HG03175 (cell line): ENCODE measurements at regions not wholly inside any gene's neighbourhood (a gene's known extent, or its start where the extent isn't known, plus 50 kb on each side); places are given as distances from the start of the nearest gene placed in this dataset.
"Not testable (repeated sequence)": the region's sequence is repeated elsewhere in the genome, so short reads cannot be mapped to it uniquely, and the experiment has no call there.

Experiments
- ATAC-seq: cut with Tn5 transposase; IDR thresholded peaks from one replicate; pipeline ENCODE4 v1.9.1; 2021; ENCODE audit warnings: mild to moderate bottlenecking, moderate library complexity; ENCODE audit not compliant: unreplicated experiment

DNA sequence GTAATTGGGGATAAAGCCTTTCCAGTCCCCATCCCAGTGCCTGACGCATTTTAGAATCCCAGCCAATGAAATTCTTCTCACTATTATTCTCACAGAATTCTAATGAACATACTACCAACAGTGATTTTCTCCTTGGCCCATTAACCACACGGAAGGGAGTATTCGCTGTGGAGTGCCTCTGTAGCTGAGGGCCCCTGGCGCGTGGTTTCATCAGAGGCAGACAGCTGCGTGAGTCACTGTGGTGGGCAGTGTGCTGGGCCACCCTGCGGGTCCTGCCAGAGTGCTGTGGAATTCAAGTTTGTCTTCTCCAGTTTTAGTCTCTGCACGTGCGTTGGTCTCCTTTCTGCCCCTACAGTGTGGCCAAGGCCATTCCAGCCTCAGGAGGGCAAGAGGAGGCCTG lies 335.4 kb upstream of the FAT1 start:
- no peak for ATAC-seq

DNA sequence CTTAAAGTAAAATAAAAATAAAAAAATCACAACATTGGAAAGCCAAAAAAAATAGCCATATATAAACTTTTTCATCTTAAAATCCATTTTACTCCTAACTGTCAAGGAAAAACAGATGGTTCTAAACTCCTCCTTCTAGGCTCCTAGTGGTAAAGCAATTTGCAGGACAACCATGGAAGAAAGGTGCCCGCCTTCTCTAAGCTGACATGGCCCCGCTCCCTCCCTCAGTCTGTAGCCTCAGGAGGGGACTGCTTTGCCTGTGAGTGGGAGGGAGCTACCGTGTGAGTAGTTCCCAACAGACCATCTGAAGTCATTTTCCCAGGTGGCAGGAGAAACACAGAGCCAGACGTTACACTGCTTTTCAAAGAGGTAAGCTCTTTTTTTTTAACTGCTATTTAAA lies 336.2 kb upstream of the FAT1 start:
- no peak for ATAC-seq

DNA sequence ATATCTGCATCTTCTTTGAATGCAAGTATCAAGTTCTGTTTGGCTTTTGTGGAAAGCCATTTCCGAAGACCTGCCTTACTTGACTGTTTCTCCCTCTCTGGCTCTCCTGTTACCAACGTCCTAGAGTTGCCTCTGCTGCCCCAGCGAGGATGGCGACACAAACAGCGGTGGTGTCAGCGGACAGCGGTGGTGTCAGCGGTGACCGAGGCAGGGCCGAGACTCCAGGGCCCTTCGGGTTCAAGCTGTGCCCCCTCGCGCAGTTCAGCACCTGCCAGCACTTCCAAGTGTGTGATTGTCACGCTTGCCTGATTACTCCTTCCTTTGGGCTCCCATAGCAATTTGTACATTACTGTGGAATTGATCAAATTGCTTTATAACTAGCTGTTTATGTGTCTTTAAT lies 336.9 kb upstream of the FAT1 start:
- ATAC-seq, result no peak

DNA sequence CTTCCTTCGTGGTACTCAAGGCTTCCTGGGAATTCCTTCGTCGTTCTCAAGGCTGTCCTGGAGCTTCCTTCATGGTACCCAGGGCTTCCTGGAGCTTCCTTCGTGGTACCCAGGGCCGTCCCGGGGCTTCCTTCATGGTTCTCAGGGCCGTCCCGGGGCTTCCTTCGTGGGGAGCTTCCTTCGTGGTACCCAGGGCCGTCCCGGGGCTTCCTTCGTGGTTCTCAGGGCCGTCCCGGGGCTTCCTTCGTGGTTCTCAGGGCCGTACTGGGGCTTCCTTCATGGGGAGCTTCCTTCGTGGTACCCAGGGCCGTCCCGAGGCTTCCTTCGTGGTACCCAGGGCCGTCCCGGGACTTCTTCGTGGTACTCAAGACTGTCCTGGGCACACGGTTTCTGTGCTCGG lies 339.6 kb upstream of the FAT1 start:
- ATAC-seq, result no peak

DNA sequence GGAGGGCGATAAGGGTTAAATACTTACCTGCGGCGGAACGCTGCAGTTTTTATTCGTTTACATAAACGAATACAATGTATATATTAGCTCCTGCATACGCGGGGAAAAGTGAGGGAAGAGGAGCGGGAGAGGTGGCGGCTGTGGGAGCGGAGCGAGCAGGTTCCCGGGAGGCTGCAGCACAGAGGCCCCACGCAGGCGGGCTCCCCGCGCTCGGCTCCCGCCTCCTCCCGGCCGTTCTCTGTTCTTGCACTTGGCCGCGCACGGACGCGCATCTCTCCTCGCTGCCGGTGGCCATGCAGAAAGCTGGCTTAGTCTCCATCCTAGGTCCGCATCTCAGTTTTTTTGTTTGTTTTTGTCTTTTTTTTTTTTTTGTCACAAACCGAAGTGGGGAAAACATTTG lies 340.4 kb upstream of the FAT1 start:
- no peak for ATAC-seq

DNA sequence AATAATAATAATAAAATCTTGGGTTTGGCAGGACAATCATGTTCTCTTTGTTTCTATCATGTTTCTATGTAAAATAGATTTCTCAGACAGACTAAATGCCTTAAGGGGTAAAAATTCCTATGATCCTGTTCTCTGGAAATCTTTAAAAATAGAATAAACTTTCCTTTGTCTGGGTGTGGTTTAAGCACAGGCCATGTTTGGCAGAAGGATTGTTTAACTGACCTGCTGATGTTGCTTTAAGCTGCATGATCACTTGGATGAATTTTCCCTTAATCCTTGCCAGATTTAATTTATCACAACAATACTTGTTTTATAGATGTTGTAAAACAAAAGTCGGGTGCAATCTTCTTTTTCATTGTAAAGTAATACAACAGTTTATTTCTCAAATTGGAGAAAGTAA lies 341.7 kb upstream of the FAT1 start:
- no peak for ATAC-seq

DNA sequence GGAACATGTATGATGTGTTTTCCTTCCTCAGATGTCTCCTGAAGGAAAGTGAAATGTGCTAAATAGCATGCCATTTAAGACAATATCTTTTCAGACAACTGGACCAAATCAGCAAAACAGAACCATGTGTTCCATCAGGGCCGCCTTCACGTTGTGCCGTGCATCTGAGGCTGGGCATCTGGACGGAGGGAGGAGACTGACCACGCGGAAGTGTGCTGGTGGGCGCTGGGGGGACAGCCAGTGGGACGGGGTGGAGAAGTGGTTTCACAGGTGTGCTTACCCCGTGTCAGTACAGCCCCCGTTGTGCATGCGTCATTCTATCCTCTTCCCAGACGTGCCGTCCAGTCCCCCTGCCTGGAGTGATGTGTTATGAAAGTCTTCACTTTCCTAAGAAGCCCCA lies 342.1 kb upstream of the FAT1 start:
- no peak for ATAC-seq

DNA sequence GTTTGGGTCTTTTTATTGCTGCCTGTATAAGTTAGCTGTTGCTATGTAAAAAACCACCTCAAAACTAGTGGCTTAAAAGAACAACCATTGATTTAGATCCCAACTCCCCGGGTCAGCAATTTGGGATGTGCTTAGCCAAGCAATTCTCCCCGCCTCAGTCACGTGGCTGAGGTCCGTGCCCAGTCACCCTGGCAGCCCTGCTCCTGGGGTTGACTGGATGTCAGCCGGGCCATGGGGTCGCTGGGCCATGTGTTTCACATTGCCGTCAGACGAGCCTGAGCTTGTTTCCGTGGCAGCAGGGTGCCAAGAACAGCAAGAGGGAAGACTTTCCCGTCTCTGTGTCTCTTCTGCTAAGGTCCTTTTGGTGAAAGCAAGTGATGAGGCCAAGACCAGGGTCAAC lies 345.7 kb upstream of the FAT1 start:
- no peak for ATAC-seq

DNA sequence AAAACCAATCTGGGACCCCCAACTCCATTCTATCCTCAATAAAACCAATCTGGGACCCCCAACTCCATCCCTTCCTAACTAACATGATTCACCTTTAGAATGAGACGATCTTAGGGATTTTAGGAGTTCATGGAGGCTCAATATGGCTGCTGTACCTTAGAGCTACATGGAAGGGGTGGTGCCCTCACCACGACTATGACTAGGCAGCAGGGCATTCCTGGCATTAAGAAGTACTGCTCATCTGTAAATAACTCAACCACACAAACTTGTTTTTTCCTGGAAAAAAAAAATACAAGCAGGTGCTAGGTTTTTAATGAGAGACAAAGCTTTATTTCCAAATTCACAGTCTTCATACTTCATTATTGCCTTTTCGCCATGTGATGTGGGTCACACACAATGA lies 346.5 kb upstream of the FAT1 start:
- no peak for ATAC-seq

DNA sequence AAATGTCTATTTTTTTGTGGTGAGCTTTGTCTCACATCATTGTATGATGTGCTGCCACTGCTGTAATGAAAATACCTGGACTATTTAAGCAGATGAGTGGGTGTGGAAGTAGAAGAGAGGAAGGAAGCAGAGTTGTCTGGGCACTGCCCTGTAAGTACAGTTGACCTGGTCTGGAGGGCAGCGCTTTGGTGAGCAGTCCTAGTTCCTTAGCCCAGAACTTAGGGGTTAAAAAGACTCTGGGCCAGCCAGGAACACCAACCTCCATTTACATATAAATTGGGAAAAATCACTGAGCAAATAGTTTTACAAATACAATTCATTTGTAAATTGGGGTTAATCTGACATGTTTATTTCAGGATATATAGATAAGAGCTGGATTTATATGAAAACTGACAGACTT lies 347.1 kb upstream of the FAT1 start:
- no peak for ATAC-seq

DNA sequence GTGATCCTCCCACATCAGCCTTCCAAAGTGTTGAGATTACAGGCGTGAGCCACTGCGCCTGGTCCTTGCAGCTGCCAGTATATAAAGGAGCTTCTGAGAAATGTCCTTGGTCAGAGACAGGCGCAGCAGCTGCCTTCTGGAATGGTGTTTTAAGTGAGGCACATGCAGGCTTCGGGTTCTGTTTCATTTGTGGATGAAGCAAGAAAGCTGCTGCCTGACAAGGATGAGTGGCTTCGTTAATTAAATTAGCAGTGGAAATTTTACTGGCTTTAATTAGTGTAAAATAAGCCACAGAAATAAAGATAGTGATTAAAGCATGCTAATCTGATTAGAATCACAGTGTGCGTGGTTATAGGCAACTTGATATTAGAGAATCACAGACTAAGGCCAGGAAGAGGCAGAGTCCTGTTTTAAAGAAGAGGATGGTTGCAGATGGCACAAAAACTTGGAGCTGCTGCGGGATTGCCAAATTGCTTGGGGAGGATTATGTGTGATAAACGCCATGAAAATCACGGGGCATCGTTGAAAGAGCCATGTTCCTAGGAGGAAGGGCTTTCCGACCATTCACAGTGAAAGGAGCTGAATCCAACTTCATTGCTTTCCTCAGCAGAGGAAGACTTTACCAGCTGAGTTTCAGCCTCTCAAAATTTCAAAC lies 348.4 kb upstream of the FAT1 start:
- no peak for ATAC-seq

DNA sequence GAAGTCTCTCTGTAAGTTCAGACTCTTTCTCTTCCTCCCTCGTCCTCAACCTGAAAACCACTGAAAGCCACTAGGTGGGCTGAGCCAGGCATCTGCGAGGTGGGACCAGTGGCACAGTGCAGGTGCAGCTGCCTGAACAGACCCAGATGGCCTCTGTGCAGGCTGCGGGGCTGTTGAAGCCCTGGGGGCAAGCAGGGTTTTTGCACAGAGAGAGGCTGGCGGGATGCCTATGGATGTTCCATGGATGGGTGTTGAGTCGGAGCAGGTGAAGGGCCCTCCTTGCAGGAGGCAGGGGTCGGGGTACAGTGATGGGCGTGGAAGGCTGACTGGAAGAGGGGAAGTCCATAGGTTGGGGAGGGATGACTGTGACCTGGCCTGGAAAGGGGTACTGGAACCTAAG lies 350.2 kb upstream of the FAT1 start:
- no peak for ATAC-seq

DNA sequence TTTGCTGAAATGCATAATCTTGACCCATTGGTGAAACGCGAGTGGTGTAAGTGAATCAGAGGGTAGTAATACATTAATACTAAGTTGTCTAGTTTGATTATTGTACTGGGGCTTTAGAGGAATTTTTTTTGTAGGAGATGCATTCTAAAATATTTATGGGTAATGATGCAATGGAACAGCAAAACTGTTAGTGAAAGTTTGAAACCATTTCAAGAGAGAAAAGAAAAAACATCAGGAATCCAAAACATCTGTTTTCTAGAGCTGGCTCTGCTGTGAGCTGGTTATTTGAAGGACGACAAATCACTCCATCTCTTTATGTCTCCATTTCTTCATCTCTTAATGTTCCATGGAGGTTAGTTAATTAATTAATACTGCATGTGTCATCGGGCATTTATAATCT lies 351.9 kb upstream of the FAT1 start:
- ATAC-seq, result no peak

DNA sequence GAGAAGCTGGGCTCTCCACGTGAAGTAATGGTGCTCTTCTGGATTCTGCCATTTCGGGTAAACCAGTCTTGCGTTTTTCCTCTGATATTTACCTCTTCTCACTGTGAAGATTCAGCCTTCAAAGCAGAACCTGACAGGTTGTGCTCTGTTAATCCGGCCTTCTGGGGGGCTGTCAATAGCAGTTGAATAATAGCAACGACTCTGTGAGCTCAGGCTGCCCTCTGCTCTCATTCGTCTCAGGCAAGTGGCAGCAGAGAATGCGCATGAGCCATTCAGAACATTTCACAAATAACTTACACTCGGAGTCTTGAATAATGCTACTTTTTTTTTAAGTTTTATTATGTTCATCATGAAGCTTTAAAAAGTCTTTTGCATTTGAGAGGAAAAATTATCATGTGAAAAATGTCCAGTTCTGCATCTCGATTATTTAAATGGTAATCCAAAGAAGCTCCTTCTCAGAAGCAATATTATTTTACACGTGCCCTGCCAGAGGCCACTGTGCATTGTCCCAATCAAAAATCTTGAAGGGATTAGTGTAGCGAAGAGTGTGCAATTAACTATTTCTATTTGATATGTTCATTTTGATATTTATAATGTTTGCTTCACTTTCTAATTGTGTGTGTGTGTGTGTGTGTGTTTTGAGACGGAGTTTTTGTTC lies 354.2 kb upstream of the FAT1 start:
- ATAC-seq, result no peak

DNA sequence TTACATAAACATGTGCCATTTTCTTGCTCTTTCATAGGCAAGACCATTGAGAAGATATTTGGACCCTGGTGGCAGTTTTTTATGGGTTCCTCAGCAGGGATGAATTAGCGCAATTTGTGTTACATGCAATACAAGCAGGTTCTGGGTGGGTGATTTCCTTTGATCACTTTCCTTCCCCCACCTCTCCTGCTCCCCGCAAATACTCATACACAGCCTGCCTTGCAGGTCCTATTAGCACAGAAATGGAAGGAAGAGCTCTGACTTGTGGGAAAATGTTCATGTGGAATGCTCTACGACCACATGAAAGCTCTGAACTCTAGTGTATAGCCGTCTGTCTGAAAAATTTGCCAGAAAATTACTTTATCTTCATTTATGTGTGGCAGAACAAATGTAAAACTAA lies 361.0 kb upstream of the FAT1 start:
- ATAC-seq, result no peak

DNA sequence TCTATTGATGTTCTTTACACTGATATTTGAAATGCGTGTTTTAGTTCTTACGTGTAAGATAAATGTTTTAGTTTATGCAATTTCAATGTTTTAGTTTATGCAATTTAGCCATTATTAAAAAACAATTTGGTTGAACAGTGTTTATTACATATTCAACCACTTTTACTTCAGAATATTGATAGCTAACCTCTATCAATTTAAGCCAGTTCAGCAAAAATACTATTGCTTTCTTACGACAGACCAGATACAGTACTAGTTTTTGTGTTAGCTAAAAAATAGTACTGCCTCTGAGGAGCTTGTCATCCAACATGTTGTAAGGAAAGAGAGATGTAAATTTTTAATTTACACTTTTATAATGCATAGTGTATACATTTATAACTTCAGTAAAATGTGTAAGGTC lies 361.7 kb upstream of the FAT1 start:
- ATAC-seq, result no peak

DNA sequence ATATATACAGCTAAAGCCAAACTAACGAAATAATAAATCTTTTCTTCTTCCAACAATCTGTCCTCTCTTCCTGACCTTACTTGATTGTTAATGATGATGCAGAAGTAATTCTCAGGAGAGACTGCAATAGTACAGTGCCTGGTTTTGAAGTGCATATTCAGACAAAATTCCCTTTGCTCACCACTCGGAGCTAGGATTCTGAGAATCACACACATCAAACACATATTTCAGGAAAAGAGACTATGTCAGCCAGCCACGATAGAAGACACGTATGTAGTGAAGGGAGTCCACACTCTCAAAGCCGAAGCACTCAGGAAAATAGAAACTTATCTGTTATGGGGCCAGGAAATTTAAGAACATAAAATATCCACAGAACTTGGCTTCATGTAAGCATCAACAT lies 362.5 kb upstream of the FAT1 start:
- ATAC-seq, result no peak

DNA sequence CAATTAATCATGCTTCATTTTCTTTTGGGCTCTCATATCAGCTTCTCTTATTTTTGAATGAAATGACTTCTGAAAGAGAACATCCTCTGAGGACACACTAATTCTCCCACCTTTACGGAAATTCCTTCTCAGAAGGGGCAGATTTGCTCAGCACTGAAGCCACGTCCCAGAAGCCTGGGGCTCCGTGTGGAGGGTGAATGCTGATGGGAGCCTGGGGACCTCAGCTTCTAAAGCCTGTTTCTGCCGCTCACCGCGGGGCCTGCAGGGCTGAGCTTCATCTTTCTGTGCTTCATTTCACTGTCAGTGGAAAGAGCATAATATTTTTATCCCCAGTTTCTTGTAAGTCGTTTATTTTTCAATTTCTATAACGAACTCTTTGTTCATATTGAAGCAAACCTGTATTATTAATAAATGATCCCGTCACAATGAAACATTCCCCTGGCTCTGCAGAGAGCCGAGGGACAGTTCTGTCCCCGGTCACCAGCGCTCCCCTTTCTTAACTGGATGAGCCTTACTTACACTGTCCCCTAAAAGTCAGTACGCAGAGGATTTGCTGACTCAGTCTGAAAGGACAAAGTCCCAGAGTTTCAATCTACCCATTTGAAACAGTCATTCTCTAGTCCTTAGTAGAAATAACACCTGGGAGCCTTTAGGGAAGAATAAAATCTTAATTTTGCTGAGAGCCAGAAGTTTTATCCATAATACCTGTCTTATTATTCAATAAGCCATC lies 364.6 kb upstream of the FAT1 start:
- no peak for ATAC-seq

DNA sequence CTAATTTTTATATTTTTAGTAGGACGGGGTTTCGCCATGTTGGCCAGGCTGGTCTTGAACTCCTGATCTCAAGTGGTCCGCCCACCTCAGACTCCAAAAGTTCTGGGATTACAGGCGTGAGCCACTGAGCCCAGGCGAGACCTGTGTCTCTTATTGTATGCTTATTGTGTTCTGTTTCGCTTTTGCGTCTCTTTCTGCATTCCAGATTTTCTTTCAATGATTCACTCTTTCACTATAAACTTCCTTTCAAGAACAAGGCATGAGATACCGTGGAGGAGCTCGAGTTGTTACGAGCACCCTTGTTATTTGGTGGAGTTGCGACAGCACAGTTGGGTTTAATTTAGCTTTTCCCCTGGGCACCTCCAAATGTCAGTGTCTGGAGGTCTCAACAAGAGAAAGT lies 366.7 kb upstream of the FAT1 start:
- ATAC-seq, result no peak

DNA sequence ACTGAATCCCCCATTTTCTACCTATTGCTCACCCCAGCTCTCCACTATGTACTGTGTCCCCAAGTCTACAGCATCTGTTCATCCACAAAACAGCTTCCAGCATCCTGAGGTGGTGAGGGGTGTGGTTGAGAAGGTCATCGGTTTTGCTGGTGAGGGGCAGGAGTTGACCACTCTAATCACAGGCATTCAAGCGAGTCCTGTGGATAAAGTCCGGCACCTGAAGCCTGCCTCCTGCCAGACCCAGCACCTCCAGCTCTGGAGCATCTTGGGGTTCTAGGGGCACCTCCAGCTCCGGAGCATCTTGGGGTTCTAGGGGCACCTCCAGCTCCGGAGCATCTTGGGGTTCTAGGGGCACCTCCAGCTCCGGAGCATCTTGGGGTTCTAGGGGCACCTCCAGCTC lies 367.2 kb upstream of the FAT1 start:
- ATAC-seq, result not testable (repeated sequence)

DNA sequence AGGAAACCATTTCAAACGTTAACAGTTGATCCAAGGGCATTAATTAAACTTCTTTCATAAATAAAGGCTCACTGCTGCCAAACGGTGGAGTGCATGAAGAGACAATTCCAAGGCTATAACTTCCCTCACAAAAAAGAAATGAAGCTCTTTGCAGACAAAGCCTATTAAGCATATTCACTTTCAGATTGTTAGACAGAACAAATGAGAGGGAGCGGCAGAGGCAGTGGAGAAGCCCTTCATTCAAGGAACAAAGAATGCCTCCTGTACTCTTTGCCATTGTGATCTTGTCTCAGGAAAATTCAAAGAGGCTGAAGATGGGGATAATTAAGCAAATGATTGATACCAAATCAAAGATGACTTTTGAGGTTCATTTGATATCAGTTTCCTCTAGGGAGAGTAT lies 370.5 kb upstream of the FAT1 start:
- ATAC-seq, result no peak

DNA sequence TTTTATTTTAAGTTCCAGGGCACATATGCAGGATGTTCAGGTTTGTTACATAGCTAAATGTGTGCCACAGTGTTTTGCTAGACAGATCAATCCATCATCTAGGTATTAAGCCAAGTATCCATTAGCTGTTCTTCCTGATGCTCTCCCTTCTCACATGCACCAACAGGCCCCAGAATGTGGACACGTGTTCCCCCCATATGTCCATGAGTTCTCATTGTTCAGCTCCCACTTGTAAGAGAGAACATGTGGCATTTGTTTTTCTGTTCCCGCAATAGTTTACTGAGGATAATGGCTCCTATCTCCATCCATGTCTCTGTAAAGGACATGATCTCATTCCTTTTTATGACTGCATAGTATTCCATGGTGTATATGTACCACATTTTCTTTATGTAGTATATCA lies 374.8 kb upstream of the FAT1 start:
- ATAC-seq, result no peak

DNA sequence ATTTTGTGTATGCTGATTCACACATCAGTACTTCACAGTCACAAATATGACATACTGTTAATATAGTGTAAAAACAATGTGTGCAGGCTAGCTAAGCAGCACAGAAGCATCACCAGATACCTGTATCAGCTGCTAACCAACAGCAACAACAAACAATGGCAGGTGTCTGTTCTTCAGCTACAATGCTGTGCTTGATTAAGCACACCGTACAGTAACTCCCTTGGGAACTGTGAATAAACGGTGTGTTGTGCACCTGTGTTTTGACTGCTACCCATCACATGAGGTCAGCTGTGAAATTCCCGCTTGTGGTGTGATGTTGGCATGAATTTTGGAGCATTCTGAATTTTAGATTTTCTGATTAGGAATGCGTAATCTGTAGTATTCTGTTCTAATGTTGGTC lies 379.7 kb upstream of the FAT1 start:
- ATAC-seq, result no peak
